ENCODE measurements at regions not wholly inside any gene's neighbourhood (a gene's known extent, or its start where the extent isn't known, plus 50 kb on each side); places are given as distances from the start of the nearest gene placed in this dataset.

DNA sequence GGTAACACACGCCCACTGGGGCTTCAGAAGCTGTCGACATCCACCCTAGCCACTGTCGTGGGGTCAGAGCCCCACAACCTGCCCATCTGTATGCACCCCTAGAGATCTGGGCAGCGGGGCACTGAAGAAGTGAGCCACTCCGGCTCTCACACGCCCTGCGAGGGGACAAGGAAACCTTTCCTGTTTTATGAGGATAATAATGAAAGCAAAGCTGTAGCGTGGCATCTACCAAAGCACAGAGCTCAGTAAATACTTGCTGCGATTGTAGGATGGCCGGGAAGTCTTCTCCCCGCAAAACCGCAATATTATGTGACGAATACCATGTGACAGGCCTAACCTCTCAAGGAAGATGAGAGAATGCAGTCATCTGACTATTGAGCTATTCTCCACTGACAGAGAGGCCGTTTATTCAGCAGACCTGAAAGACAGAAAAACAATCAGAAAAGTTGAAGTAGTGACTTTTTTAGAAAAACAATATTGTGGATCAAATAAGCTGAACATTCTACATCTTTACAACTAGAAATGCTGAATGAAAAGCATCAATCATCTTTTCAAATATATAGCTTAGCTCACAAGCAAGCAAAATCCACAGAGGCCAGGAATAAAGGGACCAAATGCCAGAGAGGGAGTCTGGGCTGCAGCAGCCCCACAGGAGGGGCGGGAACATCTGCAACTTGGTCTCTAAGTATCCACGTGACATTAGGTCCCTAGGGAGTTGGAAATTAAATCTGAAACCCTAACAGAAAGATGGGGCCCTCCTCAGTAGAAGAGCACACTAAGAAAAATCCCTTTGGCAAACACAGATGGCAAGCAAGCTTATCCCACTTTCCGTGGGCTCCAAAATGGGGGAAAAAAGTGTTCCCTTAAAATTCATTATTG lies 207.8 kb downstream of the TTLL2 start:
- Histone ChIP-seq H3K4me3 (no peak overlapping the region), H3K9me3 (no peaks in the 10 kb centered on the region), H3K4me2 (no peak overlapping the region), H3K27ac (no peak overlapping the region), H3K4me1 (no peaks in the 10 kb centered on the region)
- TF ChIP-seq POLR2A (IDR thresholded peaks at IDR 0.05; ENCODE audit: low read length), result no peak
- TF ChIP-seq, protein P1, sequence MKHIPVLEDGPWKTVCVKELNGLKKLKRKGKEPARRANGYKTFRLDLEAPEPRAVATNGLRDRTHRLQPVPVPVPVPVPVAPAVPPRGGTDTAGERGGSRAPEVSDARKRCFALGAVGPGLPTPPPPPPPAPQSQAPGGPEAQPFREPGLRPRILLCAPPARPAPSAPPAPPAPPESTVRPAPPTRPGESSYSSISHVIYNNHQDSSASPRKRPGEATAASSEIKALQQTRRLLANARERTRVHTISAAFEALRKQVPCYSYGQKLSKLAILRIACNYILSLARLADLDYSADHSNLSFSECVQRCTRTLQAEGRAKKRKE (CRISPR knock-in tag; IDR thresholded peaks at IDR 0.05; ENCODE audit: low read depth), result no peak
- TF ChIP-seq TFCP2L1 (CRISPR knock-in tag; IDR thresholded peaks at IDR 0.05), result no peak
- FAIRE-seq (no peak), DNase-seq (ENCODE audit: low read depth in 1 of 2, low spot score in 1 of 2) (no peak), ATAC-seq (no peak)
- CTCF ChIA-PET, result no interaction called here
- POLR2A ChIA-PET, result no interaction called here
- 62% methylated on average over 14 of the region's 17 CpGs for WGBS (ENCODE audit: missing lambda C conversion rate)

DNA sequence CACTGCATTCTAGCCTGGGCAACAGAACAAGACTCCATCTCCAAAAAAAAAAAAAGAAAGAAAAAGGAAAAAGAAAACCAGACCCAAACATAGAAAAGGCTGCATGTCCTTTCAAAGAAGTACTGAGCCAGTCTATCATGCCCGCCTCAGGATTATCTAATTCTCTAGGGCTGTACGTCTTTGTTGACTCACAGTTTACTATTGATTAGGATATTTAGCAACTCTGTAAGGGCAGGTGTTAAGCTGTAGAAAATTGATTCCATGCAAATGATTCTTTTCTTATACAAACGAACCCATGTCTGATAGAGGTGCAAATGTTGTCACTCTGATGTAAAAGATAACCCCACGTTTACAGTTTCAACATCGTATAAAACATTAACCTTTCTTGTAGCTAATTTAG lies 209.0 kb downstream of the TTLL2 start:
- H3K4me2 ChIP-seq, result no peak overlapping the region
- DNase-seq (ENCODE audit: low read depth in 1 of 2, low spot score in 1 of 2) (no peak), ATAC-seq (no peak), FAIRE-seq (no peak)
- no peak overlapping the region for H3K27ac ChIP-seq
- no peaks in the 10 kb centered on the region for H3K4me1 ChIP-seq
- WGBS (ENCODE audit: missing lambda C conversion rate), result 33% methylated on average over 5 of the region's 5 CpGs
- ChIA-PET POLR2A (no interaction called here), CTCF (no interaction called here)
- no peak overlapping the region for H3K4me3 ChIP-seq
- no peaks in the 10 kb centered on the region for H3K9me3 ChIP-seq
- no peak for TF ChIP-seq RCOR1 (IDR thresholded peaks at IDR 0.05; ENCODE audit: low read depth, low read length)
- no peak for TF ChIP-seq POLR2A (IDR thresholded peaks at IDR 0.05; ENCODE audit: low read length)
- TF ChIP-seq GATA3 (IDR thresholded peaks at IDR 0.05; ENCODE audit: borderline replicate concordance), result no peak
- no peak for TF ChIP-seq MAZ (IDR thresholded peaks at IDR 0.05; ENCODE audit: borderline replicate concordance, low read depth, low read length)
- no peak for TF ChIP-seq CBX8 (IDR thresholded peaks at IDR 0.05)
- no peak for TF ChIP-seq CEBPB (IDR thresholded peaks at IDR 0.05)
- no peak for TF ChIP-seq TFCP2L1 (CRISPR knock-in tag; IDR thresholded peaks at IDR 0.05)
- no peak for TF ChIP-seq FOSB (CRISPR knock-in tag; IDR thresholded peaks at IDR 0.05)
- TF ChIP-seq RFX5 (IDR thresholded peaks at IDR 0.05), result no peak
- TF ChIP-seq, protein P2, sequence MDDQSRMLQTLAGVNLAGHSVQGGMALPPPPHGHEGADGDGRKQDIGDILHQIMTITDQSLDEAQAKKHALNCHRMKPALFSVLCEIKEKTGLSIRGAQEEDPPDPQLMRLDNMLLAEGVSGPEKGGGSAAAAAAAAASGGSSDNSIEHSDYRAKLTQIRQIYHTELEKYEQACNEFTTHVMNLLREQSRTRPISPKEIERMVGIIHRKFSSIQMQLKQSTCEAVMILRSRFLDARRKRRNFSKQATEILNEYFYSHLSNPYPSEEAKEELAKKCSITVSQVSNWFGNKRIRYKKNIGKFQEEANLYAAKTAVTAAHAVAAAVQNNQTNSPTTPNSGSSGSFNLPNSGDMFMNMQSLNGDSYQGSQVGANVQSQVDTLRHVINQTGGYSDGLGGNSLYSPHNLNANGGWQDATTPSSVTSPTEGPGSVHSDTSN (IDR thresholded peaks at IDR 0.05), result no peak

DNA sequence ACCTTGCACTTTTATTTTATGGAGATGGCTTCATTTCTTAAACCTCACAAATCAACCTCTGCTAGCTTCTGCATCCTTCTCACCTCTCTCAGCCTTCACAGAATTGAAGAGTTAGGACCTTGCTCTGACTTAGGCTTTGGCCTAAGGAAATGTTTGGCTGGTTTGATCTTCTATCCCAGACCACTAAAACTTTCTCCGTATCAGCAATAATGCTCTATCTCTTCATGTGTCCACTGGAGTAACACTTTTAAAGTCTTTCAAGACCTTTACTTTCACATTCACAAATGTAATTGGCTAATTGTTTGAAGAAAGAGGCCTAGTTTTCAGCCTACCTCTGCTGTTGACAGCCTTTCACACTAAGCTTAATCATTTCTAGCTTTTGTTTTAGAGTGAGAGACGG lies 212.9 kb downstream of the TTLL2 start:
- FAIRE-seq, result no peak
- no peak for ATAC-seq
- Histone ChIP-seq H3K4me1 (no peaks in the 10 kb centered on the region), H3K9me3 (no peaks in the 10 kb centered on the region; the same call in 2 of the 3 replicates), H3K4me3 (no peak overlapping the region), H3K4me2 (no peak overlapping the region), H3K27ac (no peak overlapping the region)
- ChIA-PET CTCF (no interaction called here), POLR2A (no interaction called here)
- TF ChIP-seq FOSB (CRISPR knock-in tag; IDR thresholded peaks at IDR 0.05) (no peak), NFE2L2 (conservative IDR thresholded peaks at IDR 0.05; ENCODE audit: low read length) (no peak), NR3C1 (IDR thresholded peaks at IDR 0.05) (no peak), NPAS2 (CRISPR knock-in tag; IDR thresholded peaks at IDR 0.05; ENCODE audit: borderline replicate concordance) (no peak), FOSL2 (IDR thresholded peaks at IDR 0.05) (no peak), FOSL2 (CRISPR knock-in tag; IDR thresholded peaks at IDR 0.05) (no peak), CBX2 (IDR thresholded peaks at IDR 0.05; ENCODE audit: borderline replicate concordance, low read depth) (no peak), RAD21 (conservative IDR thresholded peaks at IDR 0.05 in 1 of 2, IDR thresholded peaks at IDR 0.05 in 1 of 2) (no peak), SMC3 (IDR thresholded peaks at IDR 0.05) (no peak), FOXS1 (CRISPR knock-in tag; IDR thresholded peaks at IDR 0.05) (no peak), TP53 (CRISPR knock-in tag; IDR thresholded peaks at IDR 0.05) (no peak), TFCP2L1 (CRISPR knock-in tag; IDR thresholded peaks at IDR 0.05) (no peak)
- TF ChIP-seq, protein P3, sequence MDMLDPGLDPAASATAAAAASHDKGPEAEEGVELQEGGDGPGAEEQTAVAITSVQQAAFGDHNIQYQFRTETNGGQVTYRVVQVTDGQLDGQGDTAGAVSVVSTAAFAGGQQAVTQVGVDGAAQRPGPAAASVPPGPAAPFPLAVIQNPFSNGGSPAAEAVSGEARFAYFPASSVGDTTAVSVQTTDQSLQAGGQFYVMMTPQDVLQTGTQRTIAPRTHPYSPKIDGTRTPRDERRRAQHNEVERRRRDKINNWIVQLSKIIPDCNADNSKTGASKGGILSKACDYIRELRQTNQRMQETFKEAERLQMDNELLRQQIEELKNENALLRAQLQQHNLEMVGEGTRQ (IDR thresholded peaks at IDR 0.05), result no peak
- TF ChIP-seq, protein P4, sequence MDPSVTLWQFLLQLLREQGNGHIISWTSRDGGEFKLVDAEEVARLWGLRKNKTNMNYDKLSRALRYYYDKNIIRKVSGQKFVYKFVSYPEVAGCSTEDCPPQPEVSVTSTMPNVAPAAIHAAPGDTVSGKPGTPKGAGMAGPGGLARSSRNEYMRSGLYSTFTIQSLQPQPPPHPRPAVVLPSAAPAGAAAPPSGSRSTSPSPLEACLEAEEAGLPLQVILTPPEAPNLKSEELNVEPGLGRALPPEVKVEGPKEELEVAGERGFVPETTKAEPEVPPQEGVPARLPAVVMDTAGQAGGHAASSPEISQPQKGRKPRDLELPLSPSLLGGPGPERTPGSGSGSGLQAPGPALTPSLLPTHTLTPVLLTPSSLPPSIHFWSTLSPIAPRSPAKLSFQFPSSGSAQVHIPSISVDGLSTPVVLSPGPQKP (IDR thresholded peaks at IDR 0.05; ENCODE audit: low read depth, low read length), result no peak
- DNase-seq (ENCODE audit: low read depth in 1 of 2, low spot score in 1 of 2), result no peak
- WGBS (ENCODE audit: missing lambda C conversion rate), result 59% methylated on average over 2 of the region's 2 CpGs

Data from A549 (cell line).